Loucy (cell line): ENCODE measurements at regions not wholly inside any gene's neighbourhood (a gene's known extent, or its start where the extent isn't known, plus 50 kb on each side); places are given as distances from the start of the nearest gene placed in this dataset.

Experiments
- CTCF ChIP-seq: fragments of 200-600 bp; sonication (generic); conservative IDR thresholded peaks from 2 replicates; pipeline ENCODE4 v1.5.1; 2014; ENCODE audit warnings: mild to moderate bottlenecking, antibody characterized with exemption, low read length
- EZH2phosphoT487 ChIP-seq: fragments of 200-600 bp; IDR thresholded peaks from 2 replicates; pipeline ENCODE4 v1.6.1; 2018; ENCODE audit warnings: antibody characterized with exemption, mild to moderate bottlenecking, moderate library complexity, borderline replicate concordance

GRCh38 chrX:79556800-79557199 is 189.7 kb upstream of the ITM2A start:
- TF ChIP-seq CTCF: no peak
- no peak for TF ChIP-seq EZH2phosphoT487
